Pancreas (tissue), 10 donors: ENCODE measurements at regions not wholly inside any gene's neighbourhood (a gene's known extent, or its start where the extent isn't known, plus 50 kb on each side); places are given as distances from the start of the nearest gene placed in this dataset.

Experiments
- ATAC-seq, 4 donors: fragments of 200-7000 bp; cut with Tn5 transposase; one replicate each; pipeline versions ENCODE4 v1.8.0 to v1.9.1; 2020; ENCODE audit warnings: mild to moderate bottlenecking in 4 of 4, moderate library complexity in 4 of 4
- DNase-seq, 6 donors: peaks; one replicate each; pipeline ENCODE4 v3.0.0-alpha.2; 2020
- FAIRE-seq: peaks from 2 replicates; lab custom pipeline; 2012; peaks lifted over from hg19 to GRCh38; lab: Jason Lieb, UNC
- H3K27ac ChIP-seq, 4 donors: fragments of 200-600 bp; sonication (generic); 1 replicate in 3 of 4; 2 replicates in 1 of 4; pipeline versions ENCODE4 v1.5.0 to v1.8.0; 2020
- H3K27me3 ChIP-seq, 4 donors: fragments of 200-600 bp; one replicate each; pipeline ENCODE4 v1.8.0; 2021
- H3K36me3 ChIP-seq, 3 donors: fragments of 200-600 bp; sonication (generic) in 1 of 3; one replicate each; pipeline versions ENCODE4 v1.5.0 to v1.8.0; 2020 to 2021
- H3K4me1 ChIP-seq, 3 donors: fragments of 200-600 bp; one replicate each; pipeline ENCODE4 v1.8.0; 2021
- H3K4me3 ChIP-seq, 4 donors: fragments of 200-600 bp; sonication (generic) in 2 of 4; one replicate each; pipeline versions ENCODE4 v1.5.0 to v1.8.0; 2020 to 2021
- H3K9me3 ChIP-seq, 4 donors: fragments of 200-600 bp; one replicate each; pipeline ENCODE4 v1.8.0; 2021
- WGBS, 2 donors: extraction: QIAGEN DNeasy Blood & Tissue Kit; methylation state at CpG; one replicate each; pipeline ENCODE4 v1.1.7; 2013; 5-methylcytosine and 5-hydroxymethylcytosine counted together
- intact Hi-C, 3 donors: fragments of 100-400 bp; cut with DNase I; formaldehyde crosslinking; loops; one replicate each; pipeline versions ENCODE4 v1.11.1 to v1.14.2; 2022
- TF ChIP-seq, protein P1 (sequence below), 4 donors: fragments of 200-600 bp; sonication (generic) in 3 of 4; IDR thresholded peaks; one replicate each; pipeline versions ENCODE4 v1.5.0 to v1.8.0; 2021; ENCODE audit warnings: antibody characterized with exemption in 4 of 4
- donor health status: healthy with polysubstance abuse.
- donor health status: DM: no; HTN: no; CAD: no; lungs with moderate emphysema.
- donor health status: DM: no; HTN: no; CAD: no.
- donor health status: control.
- donor health status: control.
- donor health status: Bipolar disorder and iron deficiency.
- donor health status: DM: yes; HTN: yes; CAD: no.
- donor health status: DM: no; HTN: no; CAD: no.
- donor health status: DM: no; HTN: no; CAD: no.
- donor health status: DM: yes; HTN: yes; CAD: no.

DNA sequence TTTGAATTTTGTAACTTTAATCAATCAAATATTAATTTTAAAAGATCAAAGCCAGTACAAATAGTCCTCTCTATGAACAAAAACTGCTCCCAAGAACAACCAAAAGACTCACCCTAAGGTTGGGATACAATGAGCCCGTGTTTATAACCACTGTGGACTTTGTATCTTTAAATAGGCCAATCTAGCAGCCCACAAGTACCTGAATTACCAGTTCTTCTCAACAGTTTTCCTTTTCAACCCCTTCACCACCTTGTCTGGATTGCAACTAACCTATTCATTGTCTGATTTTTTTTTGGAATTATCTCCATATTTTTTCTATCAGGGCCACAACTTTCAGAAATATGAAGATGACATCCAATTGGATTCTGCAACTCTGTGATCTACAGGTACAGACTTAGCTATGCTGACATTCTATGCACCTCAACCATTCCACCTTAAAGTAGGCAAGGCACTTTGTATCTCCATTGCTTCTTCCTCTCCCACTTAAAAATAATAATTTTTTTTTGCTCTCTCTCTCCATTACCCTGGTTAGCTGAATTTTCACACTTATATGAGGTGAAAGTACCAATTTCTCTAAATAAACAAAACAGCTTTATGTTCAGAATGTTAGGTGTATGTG, 81.9 kb upstream of the MAPRE2 start:
- ATAC-seq = peak; percentile 76 to 87 (median 84)
- H3K4me3 ChIP-seq = no peak overlapping the region
- no peaks in the 10 kb centered on the region for H3K27me3 ChIP-seq
- FAIRE-seq = no peak
- intact Hi-C loops = no loop called here
- H3K9me3 ChIP-seq = no peaks in the 10 kb centered on the region
- no peak for DNase-seq
- WGBS, 2 donors = 27 to 29% methylated on average over 1 of the region's 1 CpG
- TF ChIP-seq, protein P1, sequence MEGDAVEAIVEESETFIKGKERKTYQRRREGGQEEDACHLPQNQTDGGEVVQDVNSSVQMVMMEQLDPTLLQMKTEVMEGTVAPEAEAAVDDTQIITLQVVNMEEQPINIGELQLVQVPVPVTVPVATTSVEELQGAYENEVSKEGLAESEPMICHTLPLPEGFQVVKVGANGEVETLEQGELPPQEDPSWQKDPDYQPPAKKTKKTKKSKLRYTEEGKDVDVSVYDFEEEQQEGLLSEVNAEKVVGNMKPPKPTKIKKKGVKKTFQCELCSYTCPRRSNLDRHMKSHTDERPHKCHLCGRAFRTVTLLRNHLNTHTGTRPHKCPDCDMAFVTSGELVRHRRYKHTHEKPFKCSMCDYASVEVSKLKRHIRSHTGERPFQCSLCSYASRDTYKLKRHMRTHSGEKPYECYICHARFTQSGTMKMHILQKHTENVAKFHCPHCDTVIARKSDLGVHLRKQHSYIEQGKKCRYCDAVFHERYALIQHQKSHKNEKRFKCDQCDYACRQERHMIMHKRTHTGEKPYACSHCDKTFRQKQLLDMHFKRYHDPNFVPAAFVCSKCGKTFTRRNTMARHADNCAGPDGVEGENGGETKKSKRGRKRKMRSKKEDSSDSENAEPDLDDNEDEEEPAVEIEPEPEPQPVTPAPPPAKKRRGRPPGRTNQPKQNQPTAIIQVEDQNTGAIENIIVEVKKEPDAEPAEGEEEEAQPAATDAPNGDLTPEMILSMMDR (IDR thresholded peaks at IDR 0.05) = no peak
- H3K27ac ChIP-seq = no peak overlapping the region
- H3K4me1 ChIP-seq = peaks cover 0 to 9% (median 0%) of the 10 kb centered on the region in 3 donors
- no peaks in the 10 kb centered on the region for H3K36me3 ChIP-seq

DNA sequence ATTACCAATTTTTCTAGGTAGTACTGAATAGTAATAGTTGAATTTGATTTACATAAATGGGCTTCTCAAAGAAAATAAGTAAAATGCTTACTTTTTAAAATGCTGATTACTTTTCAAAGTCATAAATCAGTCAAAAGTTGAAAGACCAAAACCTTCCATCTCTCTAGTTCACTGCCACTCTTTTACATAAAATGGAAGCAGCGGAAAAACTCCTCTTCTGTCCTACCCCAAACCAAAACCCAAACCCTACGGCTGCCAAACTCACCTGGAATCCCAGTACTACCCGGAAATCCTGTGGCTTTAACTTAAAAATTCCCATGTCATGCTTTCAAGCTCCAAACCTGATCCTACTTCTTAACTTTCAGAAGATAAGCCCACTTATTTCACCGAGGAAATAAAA, 81.2 kb upstream of the MAPRE2 start:
- Histone ChIP-seq H3K27me3 (no peaks in the 10 kb centered on the region), H3K4me1 (peaks cover 0 to 9% (median 0%) of the 10 kb centered on the region in 3 donors), H3K27ac (no peak overlapping the region), H3K4me3 (no peak overlapping the region), H3K36me3 (no peaks in the 10 kb centered on the region), H3K9me3 (no peaks in the 10 kb centered on the region)
- intact Hi-C loops = no loop called here
- FAIRE-seq (no peak), DNase-seq (no peak), ATAC-seq (no peak)
- TF ChIP-seq, protein P1 (IDR thresholded peaks at IDR 0.05) = no peak
- WGBS, 2 donors = 70 to 75% methylated on average over 4 of the region's 4 CpGs

DNA sequence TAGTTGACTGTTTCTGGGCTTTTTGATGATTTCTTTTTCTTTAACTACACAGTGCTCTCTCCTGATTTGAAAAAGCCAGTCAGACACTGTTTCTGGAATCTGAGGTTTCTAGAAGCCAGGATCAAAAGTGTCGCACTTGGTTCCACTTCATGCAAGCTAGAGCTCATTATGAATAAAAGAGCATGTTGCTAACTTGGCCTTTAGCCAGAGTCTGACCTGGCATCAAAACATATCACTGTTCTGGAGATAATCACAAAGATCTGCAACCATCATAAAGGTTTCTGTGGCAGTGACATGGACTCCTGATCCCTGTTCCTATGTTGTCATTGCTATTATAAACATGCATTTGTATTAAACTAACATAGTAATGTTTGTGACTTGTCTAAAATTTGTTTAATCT, 76.1 kb upstream of the MAPRE2 start:
- no peak for FAIRE-seq
- no peak overlapping the region for H3K27ac ChIP-seq
- 71 to 76% methylated on average over 1 of the region's 1 CpG for WGBS, 2 donors
- ATAC-seq = no peak
- no peaks in the 10 kb centered on the region for H3K36me3 ChIP-seq
- no peaks in the 10 kb centered on the region for H3K4me1 ChIP-seq
- intact Hi-C loops = no loop called here
- no peaks in the 10 kb centered on the region for H3K27me3 ChIP-seq
- DNase-seq = no peak
- H3K9me3 ChIP-seq = no peaks in the 10 kb centered on the region
- no peak overlapping the region for H3K4me3 ChIP-seq
- TF ChIP-seq, protein P1 (IDR thresholded peaks at IDR 0.05) = no peak

DNA sequence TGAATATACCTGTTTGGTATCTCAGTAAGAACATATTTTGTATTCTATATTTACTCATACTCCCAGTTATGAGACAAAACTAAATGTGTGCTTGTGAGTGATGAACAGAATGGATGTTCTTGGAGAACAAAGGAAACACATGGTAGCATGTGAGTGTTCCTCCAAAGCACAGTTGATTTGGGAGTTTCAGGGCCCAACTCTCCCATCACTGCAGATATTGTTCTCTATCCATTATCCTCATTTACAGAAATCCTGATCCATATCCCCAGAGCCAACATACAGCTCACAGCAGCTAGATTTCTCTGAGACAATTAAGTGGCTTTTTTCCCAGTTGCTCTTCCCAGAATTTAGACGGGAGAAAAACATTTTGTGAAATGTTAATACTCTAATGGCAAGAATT, 75.6 kb upstream of the MAPRE2 start:
- Histone ChIP-seq H3K4me1 (no peaks in the 10 kb centered on the region), H3K27me3 (no peaks in the 10 kb centered on the region), H3K9me3 (no peaks in the 10 kb centered on the region), H3K36me3 (no peaks in the 10 kb centered on the region), H3K4me3 (no peak overlapping the region), H3K27ac (no peak overlapping the region)
- intact Hi-C loops = no loop called here
- FAIRE-seq (no peak), DNase-seq (no peak), ATAC-seq (no peak)
- TF ChIP-seq, protein P1 (IDR thresholded peaks at IDR 0.05) = no peak
- 60 to 74% methylated on average over 1 of the region's 1 CpG for WGBS, 2 donors

DNA sequence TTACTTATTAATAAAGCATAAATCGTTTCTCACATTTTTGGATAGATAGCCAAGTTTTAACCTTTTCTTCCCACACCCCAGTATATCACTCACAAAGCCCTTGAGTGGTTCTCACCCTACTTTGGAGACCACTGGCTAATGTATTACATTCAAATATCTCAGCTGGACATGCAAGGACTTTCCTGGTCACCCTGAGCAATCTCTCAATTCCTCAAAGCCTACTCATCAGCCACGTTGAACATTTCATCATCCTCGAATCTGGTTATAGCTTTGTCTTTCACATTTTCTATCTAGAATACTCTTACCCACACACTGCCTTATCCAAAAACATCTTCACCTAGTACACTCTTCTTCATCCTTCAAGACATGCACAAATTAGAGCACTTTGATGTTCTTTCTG, 71.1 kb upstream of the MAPRE2 start:
- TF ChIP-seq, protein P1 (IDR thresholded peaks at IDR 0.05) = no peak
- no peaks in the 10 kb centered on the region for H3K4me1 ChIP-seq
- H3K27ac ChIP-seq = no peak overlapping the region
- no peak for ATAC-seq
- H3K4me3 ChIP-seq = no peak overlapping the region
- H3K36me3 ChIP-seq = no peaks in the 10 kb centered on the region
- H3K9me3 ChIP-seq = no peaks in the 10 kb centered on the region
- 40 to 45% methylated on average over 3 of the region's 3 CpGs for WGBS, 2 donors
- no peak for DNase-seq
- intact Hi-C loops = no loop called here
- no peak for FAIRE-seq
- H3K27me3 ChIP-seq = no peaks in the 10 kb centered on the region
